DND-41 (cell line): ENCODE measurements at regions not wholly inside any gene's neighbourhood (a gene's known extent, or its start where the extent isn't known, plus 50 kb on each side); places are given as distances from the start of the nearest gene placed in this dataset.
"Not testable (repeated sequence)": the region's sequence is repeated elsewhere in the genome, so short reads cannot be mapped to it uniquely, and the experiment has no call there.

Source experiments
- ATAC-seq: fragments of 200-7000 bp; cut with Tn5 transposase; 3 replicates; pipeline ENCODE4 v1.9.1; 2021; ENCODE audit warnings: low read depth; ENCODE audit not compliant: insufficient read depth
- DNase-seq: peaks from one replicate; pipeline ENCODE4 v3.0.0-alpha.2; 2020
- H2AFZ ChIP-seq: 2 replicates; pipeline ENCODE4 v1.6.0; 2012; ENCODE audit warnings: low read depth, low read length
- H3K27ac ChIP-seq: 2 replicates; pipeline ENCODE4 v1.5.1; 2012; ENCODE audit warnings: low read length, inconsistent platforms
- H3K27me3 ChIP-seq: fragments of 200-600 bp; sonication (generic); 2 replicates; pipeline ENCODE4 v1.6.0; 2012; ENCODE audit warnings: low read length, mild to moderate bottlenecking, inconsistent platforms; ENCODE audit not compliant: insufficient read depth, poor library complexity
- H3K36me3 ChIP-seq: 2 replicates; pipeline ENCODE4 v1.5.1; 2012; ENCODE audit warnings: low read length, inconsistent platforms; ENCODE audit not compliant: insufficient read depth
- H3K4me1 ChIP-seq: 2 replicates; pipeline ENCODE4 v1.5.1; 2012; ENCODE audit warnings: mild to moderate bottlenecking, low read length; ENCODE audit not compliant: insufficient read depth
- H3K4me2 ChIP-seq: 2 replicates; pipeline ENCODE4 v1.6.0; 2012; ENCODE audit warnings: mild to moderate bottlenecking, moderate library complexity, low read length, inconsistent platforms; ENCODE audit not compliant: insufficient read depth
- H3K4me3 ChIP-seq, 2 experiments: fragments of 200-600 bp in 1 of 2; shearing (Covaris generic) in 1 of 2; 2 replicates each; pipeline ENCODE4 v1.5.1; 2012 to 2016; ENCODE audit warnings: inconsistent platforms in 2 of 2, low read length in 2 of 2, mild to moderate bottlenecking in 2 of 2, low read depth in 1 of 2, moderate library complexity in 1 of 2
- H3K79me2 ChIP-seq: 2 replicates; pipeline ENCODE4 v1.6.0; 2012; ENCODE audit warnings: low read length, inconsistent platforms; ENCODE audit not compliant: insufficient read depth
- H3K9ac ChIP-seq: 2 replicates; pipeline ENCODE4 v1.6.0; 2012; ENCODE audit warnings: low read depth, mild to moderate bottlenecking, inconsistent platforms, low read length, moderate library complexity
- H3K9me3 ChIP-seq: 2 replicates; pipeline ENCODE4 v1.5.1; 2012; ENCODE audit warnings: low read length, moderate library complexity, mild to moderate bottlenecking, inconsistent platforms; ENCODE audit not compliant: insufficient read depth, severe bottlenecking
- H4K20me1 ChIP-seq: 2 replicates; pipeline ENCODE4 v1.6.0; 2012; ENCODE audit warnings: low read length; ENCODE audit not compliant: insufficient read depth

GRCh38 chr2:110329158-110329557 lies 116.8 kb upstream of the MTLN start:
- not testable (repeated sequence) for H3K9me3 ChIP-seq, H3K27ac ChIP-seq, H3K4me3 ChIP-seq, ATAC-seq, H3K36me3 ChIP-seq, H3K79me2 ChIP-seq, H3K27me3 ChIP-seq, H3K4me2 ChIP-seq, H3K9ac ChIP-seq, DNase-seq, H4K20me1 ChIP-seq, H3K4me1 ChIP-seq, H2AFZ ChIP-seq

- not testable (repeated sequence) for H3K27me3 ChIP-seq, H3K4me1 ChIP-seq, H3K36me3 ChIP-seq, H3K79me2 ChIP-seq, ATAC-seq, H3K4me3 ChIP-seq, DNase-seq, H3K9me3 ChIP-seq, H3K9ac ChIP-seq, H2AFZ ChIP-seq, H3K27ac ChIP-seq, H4K20me1 ChIP-seq, H3K4me2 ChIP-seq
These were observed 116.3 kb upstream of the MTLN start for GRCh38 chr2:110328677-110329076.

GRCh38 chr2:110323832-110324231 lies 111.5 kb upstream of the MTLN start:
- H3K4me2 ChIP-seq, H3K9ac ChIP-seq, H3K27ac ChIP-seq, H3K36me3 ChIP-seq, H4K20me1 ChIP-seq, H3K4me1 ChIP-seq, DNase-seq, H3K4me3 ChIP-seq, ATAC-seq, H3K27me3 ChIP-seq, H2AFZ ChIP-seq, H3K9me3 ChIP-seq, H3K79me2 ChIP-seq: not testable (repeated sequence)

GRCh38 chr2:110322535-110322934 lies 110.2 kb upstream of the MTLN start:
- H3K9ac ChIP-seq, H4K20me1 ChIP-seq, H3K4me3 ChIP-seq, DNase-seq, H3K27ac ChIP-seq, H3K4me1 ChIP-seq, H3K27me3 ChIP-seq, H2AFZ ChIP-seq, ATAC-seq, H3K79me2 ChIP-seq, H3K4me2 ChIP-seq, H3K36me3 ChIP-seq, H3K9me3 ChIP-seq: not testable (repeated sequence)

GRCh38 chr2:110320834-110321563 lies 108.7 kb upstream of the MTLN start:
- not testable (repeated sequence) for H3K27me3 ChIP-seq, ATAC-seq

GRCh38 chr2:110318898-110319297 lies 106.6 kb upstream of the MTLN start:
- not testable (repeated sequence) for H3K4me2 ChIP-seq, H2AFZ ChIP-seq, H3K9ac ChIP-seq, ATAC-seq, H3K4me1 ChIP-seq, H3K4me3 ChIP-seq, H3K79me2 ChIP-seq, DNase-seq, H3K36me3 ChIP-seq, H4K20me1 ChIP-seq, H3K27me3 ChIP-seq, H3K9me3 ChIP-seq, H3K27ac ChIP-seq

More at GRCh38 chr2:110320834-110321563, 108.7 kb upstream of the MTLN start:
- not testable (repeated sequence) for H3K4me1 ChIP-seq, H2AFZ ChIP-seq, H3K9me3 ChIP-seq, DNase-seq, H4K20me1 ChIP-seq, H3K4me2 ChIP-seq, H3K27ac ChIP-seq, H3K79me2 ChIP-seq, H3K4me3 ChIP-seq, H3K9ac ChIP-seq, H3K36me3 ChIP-seq

- DNase-seq, H3K4me1 ChIP-seq, H3K9ac ChIP-seq, H3K27ac ChIP-seq, H3K79me2 ChIP-seq, H4K20me1 ChIP-seq, H3K27me3 ChIP-seq, H3K36me3 ChIP-seq, H3K9me3 ChIP-seq, H2AFZ ChIP-seq, H3K4me2 ChIP-seq, H3K4me3 ChIP-seq: not testable (repeated sequence)
- peak; percentile 78 for ATAC-seq
These were observed 105.0 kb upstream of the MTLN start for GRCh38 chr2:110317377-110317776.

- not testable (repeated sequence) for ATAC-seq, H3K4me1 ChIP-seq, H2AFZ ChIP-seq, H3K27ac ChIP-seq, H3K9me3 ChIP-seq, H3K27me3 ChIP-seq, H3K9ac ChIP-seq, H3K4me2 ChIP-seq, DNase-seq, H3K79me2 ChIP-seq, H3K36me3 ChIP-seq, H3K4me3 ChIP-seq, H4K20me1 ChIP-seq
These were observed 103.9 kb upstream of the MTLN start for GRCh38 chr2:110316051-110316865.
